Activated CD8-positive, alpha-beta T cell treated with anti-CD3 and anti-CD28 coated beads for 36 hours (primary cell): ENCODE measurements at regions not wholly inside any gene's neighbourhood (a gene's known extent, or its start where the extent isn't known, plus 50 kb on each side); places are given as distances from the start of the nearest gene placed in this dataset.

Experiments
- ATAC-seq: fragments of 200-7000 bp; cut with Tn5 transposase; one replicate; pipeline ENCODE4 v1.10.0; 2021; ENCODE audit warnings: mild to moderate bottlenecking, moderate library complexity
- CTCF ChIA-PET: fragments of 350-600 bp; sonication (Branson Sonifier 250); formaldehyde crosslinking; loops from one replicate; lab custom pipeline; 2021; ENCODE audit warnings: antibody characterized with exemption; lab: Charles Lee
- POLR2A ChIA-PET: fragments of 350-600 bp; sonication (Branson Sonifier 250); formaldehyde crosslinking; loops from one replicate; lab custom pipeline; 2021; ENCODE audit warnings: antibody characterized with exemption; lab: Charles Lee
- DNase-seq: peaks from one replicate; pipeline ENCODE4 v3.0.0-alpha.2; 2020
- H3K27ac Mint-ChIP-seq: one replicate; pipeline ENCODE4 v1.8.0; 2021; ENCODE audit warnings: mild to moderate bottlenecking, mixed read lengths
- H3K27me3 Mint-ChIP-seq: one replicate; pipeline ENCODE4 v1.8.0; 2021; ENCODE audit warnings: mixed read lengths
- H3K36me3 Mint-ChIP-seq: one replicate; pipeline ENCODE4 v1.8.0; 2021; ENCODE audit warnings: low read depth, mixed read lengths
- H3K4me1 Mint-ChIP-seq: one replicate; pipeline ENCODE4 v1.8.0; 2021; ENCODE audit warnings: low read depth, mixed read lengths
- H3K4me3 Mint-ChIP-seq: one replicate; pipeline ENCODE4 v1.8.0; 2021; ENCODE audit warnings: mild to moderate bottlenecking, moderate library complexity, mixed read lengths
- H3K9me3 Mint-ChIP-seq: one replicate; pipeline ENCODE4 v1.8.0; 2021; ENCODE audit warnings: mixed read lengths
- intact Hi-C: fragments of 100-400 bp; cut with micrococcal nuclease; formaldehyde crosslinking; loops from one replicate; pipeline ENCODE4 v1.10.0; 2022
- TF ChIP-seq, protein P1 (sequence below): fragments of 200-600 bp; IDR thresholded peaks from one replicate; pipeline ENCODE4 v1.8.0; 2022; ENCODE audit warnings: antibody characterized with exemption, mild to moderate bottlenecking

DNA sequence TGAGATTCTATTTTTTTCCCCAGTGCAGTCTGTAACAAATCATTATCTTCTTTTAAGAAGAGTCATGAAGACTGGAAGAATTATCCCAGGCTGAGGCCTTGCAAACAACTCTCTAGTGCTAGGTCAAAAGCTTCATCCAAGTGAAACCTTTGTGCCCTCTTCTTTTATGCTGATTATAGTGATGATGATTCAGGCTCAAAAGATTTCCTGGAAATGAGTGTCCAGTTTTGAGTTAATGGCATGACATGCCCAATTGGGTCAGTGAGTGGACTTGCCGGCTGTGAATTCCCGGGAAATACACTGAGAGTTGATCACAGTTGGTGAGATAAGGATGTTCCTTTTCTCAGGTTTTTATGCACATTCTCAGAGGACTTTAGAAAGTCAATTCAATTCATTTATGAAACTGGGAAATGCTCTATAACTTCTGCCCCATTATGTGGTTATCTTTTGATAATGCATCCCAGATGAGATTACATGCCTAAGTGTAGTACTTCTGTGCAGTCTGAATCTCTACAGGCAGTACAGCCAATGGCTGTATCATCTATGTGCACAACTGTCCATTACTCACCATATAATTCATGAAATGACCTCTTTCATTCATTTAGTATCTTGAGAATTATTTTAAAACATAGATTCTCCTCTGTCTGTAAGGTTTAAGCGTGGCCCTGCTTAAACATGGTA, 66.2 kb downstream of the S1PR1 start:
- Mint-ChIP-seq H3K9me3 (no peaks in the 10 kb centered on the region), H3K27me3 (no peaks in the 10 kb centered on the region), H3K27ac (no peak overlapping the region), H3K4me1 (peaks cover 19% of the 10 kb centered on the region), H3K36me3 (no peaks in the 10 kb centered on the region), H3K4me3 (no peak overlapping the region)
- intact Hi-C loops: no loop called here
- ChIA-PET POLR2A (interaction anchor here (0.6 to 1.1 kb wide), 2 partner anchors 9 to 10 kb away, joined by 3 read pairs; no protein-coding TSS in a partner anchor), CTCF (interaction anchor here (1.7 to 3.7 kb wide), 3 partner anchors 14 to 55 kb away, joined by 4 to 21 read pairs (median 20); no protein-coding TSS in a partner anchor)
- TF ChIP-seq, protein P1, sequence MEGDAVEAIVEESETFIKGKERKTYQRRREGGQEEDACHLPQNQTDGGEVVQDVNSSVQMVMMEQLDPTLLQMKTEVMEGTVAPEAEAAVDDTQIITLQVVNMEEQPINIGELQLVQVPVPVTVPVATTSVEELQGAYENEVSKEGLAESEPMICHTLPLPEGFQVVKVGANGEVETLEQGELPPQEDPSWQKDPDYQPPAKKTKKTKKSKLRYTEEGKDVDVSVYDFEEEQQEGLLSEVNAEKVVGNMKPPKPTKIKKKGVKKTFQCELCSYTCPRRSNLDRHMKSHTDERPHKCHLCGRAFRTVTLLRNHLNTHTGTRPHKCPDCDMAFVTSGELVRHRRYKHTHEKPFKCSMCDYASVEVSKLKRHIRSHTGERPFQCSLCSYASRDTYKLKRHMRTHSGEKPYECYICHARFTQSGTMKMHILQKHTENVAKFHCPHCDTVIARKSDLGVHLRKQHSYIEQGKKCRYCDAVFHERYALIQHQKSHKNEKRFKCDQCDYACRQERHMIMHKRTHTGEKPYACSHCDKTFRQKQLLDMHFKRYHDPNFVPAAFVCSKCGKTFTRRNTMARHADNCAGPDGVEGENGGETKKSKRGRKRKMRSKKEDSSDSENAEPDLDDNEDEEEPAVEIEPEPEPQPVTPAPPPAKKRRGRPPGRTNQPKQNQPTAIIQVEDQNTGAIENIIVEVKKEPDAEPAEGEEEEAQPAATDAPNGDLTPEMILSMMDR: no peak
- no peak for ATAC-seq
- DNase-seq: no peak

DNA sequence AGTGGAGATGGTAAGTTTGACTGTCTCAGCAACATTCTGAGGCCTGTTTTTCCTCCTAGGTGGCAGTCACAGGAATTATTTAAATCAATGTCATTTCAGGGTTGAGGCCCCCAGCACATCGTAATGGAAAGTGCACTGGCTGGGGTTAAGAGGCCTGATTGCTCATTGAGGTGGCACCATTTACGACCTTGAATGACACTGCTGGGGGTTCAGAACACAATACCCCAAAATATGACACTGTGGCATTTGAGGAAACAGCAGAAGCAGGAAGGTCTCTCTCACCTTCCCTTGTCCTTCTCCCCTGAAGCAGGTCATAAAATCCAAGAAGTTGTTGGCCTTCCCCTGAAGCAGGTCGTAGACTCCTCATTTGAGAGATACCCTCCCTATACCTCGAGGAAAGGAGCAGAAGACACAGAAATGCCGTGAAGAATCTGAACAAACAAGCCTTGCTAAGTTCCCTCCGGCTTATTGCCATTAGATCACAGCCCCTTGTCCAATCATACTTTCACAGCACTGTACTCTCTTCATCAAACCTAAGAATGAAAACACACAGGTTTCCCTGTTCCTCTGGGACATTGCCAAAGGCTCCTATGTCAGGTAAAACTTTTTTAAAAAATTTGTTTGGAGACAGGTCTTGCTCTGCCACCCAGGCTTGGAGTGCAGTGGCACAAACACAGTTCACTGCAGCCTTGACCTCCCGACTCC, 71.3 kb downstream of the S1PR1 start:
- TF ChIP-seq, protein P1: no peak
- Mint-ChIP-seq H3K36me3 (no peaks in the 10 kb centered on the region), H3K9me3 (no peaks in the 10 kb centered on the region), H3K4me1 (peaks cover 57% of the 10 kb centered on the region), H3K27me3 (no peaks in the 10 kb centered on the region), H3K4me3 (peak overlapping the region; percentile 15), H3K27ac (peak overlapping the region; percentile 86)
- peak; percentile 13 for ATAC-seq
- intact Hi-C loops: loop anchor here (5.0 kb wide), 2 partner anchors 144 to 386 kb away; no protein-coding TSS in a partner anchor
- ChIA-PET CTCF (interaction anchor here (1.1 to 8.8 kb wide), 17 partner anchors 9 to 348 kb away, joined by 3 to 153 read pairs (median 18); no protein-coding TSS in a partner anchor), POLR2A (no interaction called here)
- DNase-seq: peak; percentile 62

DNA sequence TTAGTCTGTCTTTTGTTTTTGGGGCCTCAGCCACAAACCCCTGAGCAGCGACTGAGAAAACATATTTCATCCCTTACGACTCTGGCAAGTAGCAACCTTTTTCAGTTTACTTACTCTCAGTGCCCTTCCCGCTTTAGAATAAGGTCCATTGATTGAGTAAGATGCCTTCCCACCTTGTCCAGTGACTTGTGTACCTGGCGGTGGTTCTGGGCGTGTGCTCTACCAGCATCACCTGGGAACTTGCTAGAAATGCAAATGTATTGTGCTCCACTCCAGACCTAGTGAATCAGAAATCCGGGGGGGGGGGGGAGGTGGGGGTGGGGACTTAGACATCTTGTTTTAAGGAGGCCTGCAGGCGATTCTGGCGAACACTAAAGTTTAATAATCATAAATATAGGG, 72.1 kb downstream of the S1PR1 start:
- ChIA-PET CTCF (interaction anchor here (0.6 to 8.8 kb wide), 49 partner anchors 9 to 407 kb away, joined by 3 to 153 read pairs (median 7); no protein-coding TSS in a partner anchor), POLR2A (interaction anchor here (0.6 to 1.4 kb wide), 4 partner anchors 69 to 414 kb away, joined by 3 to 4 read pairs (median 3); partner anchors contain the start of gene EXTL2)
- peak; percentile 1 for ATAC-seq
- Mint-ChIP-seq H3K36me3 (no peaks in the 10 kb centered on the region), H3K4me3 (peak overlapping the region; percentile 71), H3K27ac (peak overlapping the region; percentile 86), H3K27me3 (no peaks in the 10 kb centered on the region), H3K9me3 (no peaks in the 10 kb centered on the region), H3K4me1 (peaks cover 62% of the 10 kb centered on the region)
- intact Hi-C loops: loop anchor here (1.0 to 5.0 kb wide), 3 partner anchors 48 to 387 kb away; no protein-coding TSS in a partner anchor
- DNase-seq: no peak
- TF ChIP-seq, protein P1: no peak

DNA sequence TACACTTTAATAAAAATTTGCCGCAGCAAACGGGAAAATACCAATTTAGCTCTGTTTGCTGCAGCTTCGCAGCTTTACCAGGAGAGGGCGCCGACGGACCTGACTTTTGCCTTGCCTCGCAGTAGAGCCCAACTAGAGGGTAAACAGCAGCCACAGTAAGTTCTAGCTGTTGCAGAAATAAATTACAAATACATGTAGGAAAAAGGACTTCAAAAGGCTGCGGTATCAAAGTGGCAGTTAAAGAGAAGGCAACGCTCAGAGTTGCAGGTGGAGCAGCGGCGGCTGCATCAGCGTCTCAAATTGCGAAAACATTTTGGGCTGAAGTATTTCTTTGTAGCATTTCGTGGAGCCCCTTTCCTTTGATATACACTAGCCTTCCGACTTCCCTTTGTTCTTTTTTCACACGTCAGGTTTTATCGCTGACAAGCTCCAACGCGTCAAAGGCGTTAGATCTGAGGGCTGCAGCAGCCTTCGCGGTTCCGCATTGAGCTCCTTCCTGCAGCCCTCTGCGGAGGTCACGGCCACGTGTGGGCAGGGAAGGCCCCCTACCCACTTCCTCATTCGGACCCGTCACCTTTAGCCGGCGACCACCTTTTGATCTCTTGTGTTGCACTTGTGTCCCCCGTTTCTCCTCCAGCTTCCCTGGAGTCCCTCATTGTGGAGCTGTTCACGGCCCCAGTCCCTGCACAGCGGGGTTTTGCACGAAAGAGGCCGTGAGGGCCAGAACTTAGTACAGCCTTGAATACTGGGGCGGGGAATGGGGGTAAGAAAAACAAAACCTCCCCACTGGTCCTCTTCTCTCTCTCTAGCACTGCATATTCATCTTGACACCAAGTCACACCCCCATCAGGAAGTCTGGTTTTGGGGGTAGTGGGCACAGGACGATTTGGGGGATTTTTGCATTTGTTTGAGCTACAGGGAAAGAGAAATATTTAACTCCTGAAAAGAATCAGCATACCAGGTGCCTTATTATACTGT, 72.8 kb downstream of the S1PR1 start:
- Mint-ChIP-seq H3K4me3 (peak overlapping the region; percentile 71), H3K27ac (peak overlapping the region; percentile 86), H3K36me3 (no peaks in the 10 kb centered on the region), H3K4me1 (peaks cover 69% of the 10 kb centered on the region), H3K9me3 (no peaks in the 10 kb centered on the region), H3K27me3 (no peaks in the 10 kb centered on the region)
- ATAC-seq (peak; percentile 66), DNase-seq (peak; percentile 72)
- CTCF ChIA-PET: interaction anchor here (0.5 to 8.8 kb wide), 61 partner anchors 9 to 1344 kb away, joined by 3 to 153 read pairs (median 5); no protein-coding TSS in a partner anchor
- POLR2A ChIA-PET: interaction anchor here (0.6 to 1.4 kb wide), 6 partner anchors 17 to 415 kb away, joined by 3 to 5 read pairs (median 3); partner anchors contain the start of gene EXTL2
- intact Hi-C loops: loop anchor here (1.0 to 5.0 kb wide), 3 partner anchors 48 to 387 kb away; no protein-coding TSS in a partner anchor
- TF ChIP-seq, protein P1: peak; percentile 89
